ENCODE measurements at regions not wholly inside any gene's neighbourhood (a gene's known extent, or its start where the extent isn't known, plus 50 kb on each side); places are given as distances from the start of the nearest gene placed in this dataset.

DNA sequence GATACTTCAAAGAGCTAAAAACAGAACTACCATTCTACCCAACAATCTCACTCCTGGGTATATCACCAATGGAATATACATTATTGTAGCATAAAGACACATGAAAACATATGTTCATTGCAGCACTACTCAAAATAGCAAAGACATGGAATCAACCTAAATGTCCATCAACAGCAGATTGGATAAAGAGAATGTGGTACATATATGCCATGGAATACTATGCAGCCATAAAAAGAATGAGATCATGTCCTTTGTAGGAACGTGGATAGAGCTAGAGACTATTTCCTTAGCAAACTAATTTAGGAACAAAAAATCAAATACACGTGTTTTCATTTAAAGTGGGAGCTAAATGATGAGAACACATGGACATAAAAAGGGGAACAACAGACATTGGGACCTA is 247.9 kb upstream of the VLDLR start:
- H3K9me3 ChIP-seq (ENCODE audit: control insufficient read depth in 2 of 2, insufficient read depth in 1 of 2, low read length in 1 of 2) = no peaks in the 10 kb centered on the region
- H3K27me3 ChIP-seq (ENCODE audit: control insufficient read depth in 2 of 2, insufficient read depth in 1 of 2, low read length in 1 of 2) = no peaks in the 10 kb centered on the region
- H3K27ac ChIP-seq (ENCODE audit: low read depth in 1 of 2, low read length in 1 of 2) = no peak overlapping the region
- H3K4me3 ChIP-seq (ENCODE audit: low read length in 2 of 2) = no peak overlapping the region
- no peaks in the 10 kb centered on the region for H3K36me3 ChIP-seq (ENCODE audit: control insufficient read depth in 2 of 2, insufficient read depth in 2 of 2, low read length in 1 of 2)
- no peaks in the 10 kb centered on the region for H3K4me1 ChIP-seq (ENCODE audit: control insufficient read depth in 2 of 2, insufficient read depth in 2 of 2, low read length in 2 of 2)
- DNase-seq (ENCODE audit: low read depth in 6 of 9, low spot score in 9 of 9) = no peak
- WGBS = 93% methylated on average over 2 of the region's 2 CpGs

DNA sequence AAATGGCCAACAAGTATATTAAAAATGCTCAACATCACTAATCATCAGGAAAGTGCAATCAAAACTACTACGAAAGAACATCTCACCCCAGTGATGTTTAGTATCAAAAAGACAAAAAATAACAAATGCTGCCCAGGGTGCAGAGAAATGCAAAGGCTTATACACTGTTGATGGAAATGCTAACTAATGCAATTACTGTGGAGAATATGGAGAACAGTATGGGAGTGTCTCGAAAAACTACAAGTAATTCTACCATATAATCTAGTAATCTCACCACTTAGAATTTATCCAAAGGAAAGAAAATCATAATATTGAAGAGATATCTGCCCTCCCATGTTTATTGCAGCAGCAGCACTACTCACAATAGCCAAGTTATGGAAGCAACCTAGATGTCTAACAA is 246.5 kb upstream of the VLDLR start:
- no peak overlapping the region for H3K27ac ChIP-seq (ENCODE audit: low read depth in 1 of 2, low read length in 1 of 2)
- H3K36me3 ChIP-seq (ENCODE audit: control insufficient read depth in 2 of 2, insufficient read depth in 2 of 2, low read length in 1 of 2) = no peaks in the 10 kb centered on the region
- no peaks in the 10 kb centered on the region for H3K27me3 ChIP-seq (ENCODE audit: control insufficient read depth in 2 of 2, insufficient read depth in 1 of 2, low read length in 1 of 2)
- DNase-seq (ENCODE audit: low read depth in 6 of 9, low spot score in 9 of 9) = no peak
- H3K4me3 ChIP-seq (ENCODE audit: low read length in 2 of 2) = no peak overlapping the region
- H3K4me1 ChIP-seq (ENCODE audit: control insufficient read depth in 2 of 2, insufficient read depth in 2 of 2, low read length in 2 of 2) = no peaks in the 10 kb centered on the region
- WGBS = 89% methylated on average over 2 of the region's 2 CpGs
- H3K9me3 ChIP-seq (ENCODE audit: control insufficient read depth in 2 of 2, insufficient read depth in 1 of 2, low read length in 1 of 2) = no peaks in the 10 kb centered on the region

DNA sequence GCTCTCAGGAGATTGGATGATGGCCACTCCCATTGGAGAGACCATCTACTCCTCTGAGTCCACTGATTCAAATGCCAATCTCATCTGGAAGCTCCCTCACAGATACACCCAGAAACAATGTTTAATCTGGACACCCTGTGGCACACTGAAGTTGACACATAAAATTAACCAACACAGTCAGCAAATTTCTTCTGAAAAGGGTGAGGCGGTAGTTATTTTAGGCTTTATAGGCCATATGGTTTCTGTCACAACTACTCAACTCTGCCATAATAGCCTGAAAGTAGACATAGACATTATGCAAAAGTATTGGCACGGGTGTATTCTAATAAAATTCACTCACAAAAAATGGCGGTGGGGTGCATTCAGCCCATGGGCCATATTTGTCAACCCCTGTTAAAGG is 244.5 kb upstream of the VLDLR start:
- H3K36me3 ChIP-seq (ENCODE audit: control insufficient read depth in 2 of 2, insufficient read depth in 2 of 2, low read length in 1 of 2) = no peaks in the 10 kb centered on the region
- no peaks in the 10 kb centered on the region for H3K27me3 ChIP-seq (ENCODE audit: control insufficient read depth in 2 of 2, insufficient read depth in 1 of 2, low read length in 1 of 2)
- no peaks in the 10 kb centered on the region for H3K9me3 ChIP-seq (ENCODE audit: control insufficient read depth in 2 of 2, insufficient read depth in 1 of 2, low read length in 1 of 2)
- H3K4me3 ChIP-seq (ENCODE audit: low read length in 2 of 2) = no peak overlapping the region
- no peak for DNase-seq (ENCODE audit: low read depth in 6 of 9, low spot score in 9 of 9)
- no peak overlapping the region for H3K27ac ChIP-seq (ENCODE audit: low read depth in 1 of 2, low read length in 1 of 2)
- 98% methylated on average over 3 of the region's 3 CpGs for WGBS
- H3K4me1 ChIP-seq (ENCODE audit: control insufficient read depth in 2 of 2, insufficient read depth in 2 of 2, low read length in 2 of 2) = no peaks in the 10 kb centered on the region

DNA sequence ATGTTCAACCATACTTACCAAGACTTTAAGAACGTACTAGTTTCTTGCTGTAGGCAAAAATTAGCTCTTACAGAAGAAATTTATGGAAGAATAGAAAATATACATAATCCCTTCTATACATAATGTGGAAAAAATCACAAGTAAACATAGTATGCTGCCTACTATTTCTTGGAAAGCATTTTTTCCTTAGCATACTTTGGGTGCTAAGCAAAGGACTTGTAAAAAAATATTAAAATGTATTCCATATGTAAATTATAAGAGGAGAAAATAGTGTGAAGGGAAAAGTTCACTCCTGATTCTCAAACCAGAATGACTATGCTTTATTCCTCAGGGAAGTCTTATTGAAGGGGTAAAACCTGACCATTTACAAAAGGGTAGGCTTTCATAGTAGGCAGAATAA is 243.8 kb upstream of the VLDLR start:
- no peak for DNase-seq (ENCODE audit: low read depth in 6 of 9, low spot score in 9 of 9)
- 85% methylated on average over 1 of the region's 1 CpG for WGBS
- H3K36me3 ChIP-seq (ENCODE audit: control insufficient read depth in 2 of 2, insufficient read depth in 2 of 2, low read length in 1 of 2) = no peaks in the 10 kb centered on the region
- no peaks in the 10 kb centered on the region for H3K9me3 ChIP-seq (ENCODE audit: control insufficient read depth in 2 of 2, insufficient read depth in 1 of 2, low read length in 1 of 2)
- H3K27ac ChIP-seq (ENCODE audit: low read depth in 1 of 2, low read length in 1 of 2) = no peak overlapping the region
- H3K4me1 ChIP-seq (ENCODE audit: control insufficient read depth in 2 of 2, insufficient read depth in 2 of 2, low read length in 2 of 2) = no peaks in the 10 kb centered on the region
- H3K27me3 ChIP-seq (ENCODE audit: control insufficient read depth in 2 of 2, insufficient read depth in 1 of 2, low read length in 1 of 2) = no peaks in the 10 kb centered on the region
- no peak overlapping the region for H3K4me3 ChIP-seq (ENCODE audit: low read length in 2 of 2)

DNA sequence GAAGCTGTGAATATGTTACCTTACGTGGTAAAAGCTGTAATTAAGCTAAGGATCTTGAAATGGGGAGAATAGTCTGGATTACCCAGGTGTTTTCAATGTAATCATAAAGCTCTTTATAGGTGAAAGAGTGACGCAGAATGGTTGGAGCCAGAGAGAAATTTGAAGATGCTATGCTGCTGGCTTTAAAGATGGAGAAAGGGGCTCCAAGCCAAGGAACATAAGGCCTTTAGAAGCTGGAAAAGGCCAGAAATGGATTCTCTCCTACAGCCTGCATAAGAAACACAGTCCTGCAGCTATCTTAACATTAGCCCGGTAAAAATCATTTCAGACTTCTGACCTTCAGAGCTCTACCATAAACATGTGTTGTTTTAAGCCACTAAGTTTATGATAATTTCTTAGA is 243.3 kb upstream of the VLDLR start:
- DNase-seq (ENCODE audit: low read depth in 6 of 9, low spot score in 9 of 9) = no peak
- Histone ChIP-seq H3K27ac (ENCODE audit: low read depth in 1 of 2, low read length in 1 of 2) (no peak overlapping the region), H3K4me3 (ENCODE audit: low read length in 2 of 2) (no peak overlapping the region), H3K9me3 (ENCODE audit: control insufficient read depth in 2 of 2, insufficient read depth in 1 of 2, low read length in 1 of 2) (no peaks in the 10 kb centered on the region), H3K27me3 (ENCODE audit: control insufficient read depth in 2 of 2, insufficient read depth in 1 of 2, low read length in 1 of 2) (no peaks in the 10 kb centered on the region), H3K36me3 (ENCODE audit: control insufficient read depth in 2 of 2, insufficient read depth in 2 of 2, low read length in 1 of 2) (no peaks in the 10 kb centered on the region), H3K4me1 (ENCODE audit: control insufficient read depth in 2 of 2, insufficient read depth in 2 of 2, low read length in 2 of 2) (no peaks in the 10 kb centered on the region)
- WGBS = 93% methylated on average over 3 of the region's 3 CpGs

DNA sequence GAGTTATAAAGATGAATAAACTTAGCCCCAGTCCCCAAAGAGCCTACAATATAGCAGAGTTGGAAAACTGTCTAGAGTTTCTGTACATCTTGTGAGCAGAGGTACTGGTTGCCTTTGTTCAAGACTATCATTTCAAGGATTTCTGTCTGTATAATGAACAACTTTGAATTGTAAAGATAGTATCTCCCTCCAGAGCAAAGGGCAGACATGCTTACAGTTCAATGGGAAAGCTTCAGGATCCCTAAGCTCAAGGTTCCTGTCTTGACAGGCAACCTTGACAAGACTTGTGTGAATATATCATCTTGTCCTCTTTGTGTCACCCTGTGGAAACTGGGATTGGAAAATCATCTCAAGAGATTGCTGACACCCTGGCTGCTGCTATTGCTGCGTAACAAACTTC is 242.8 kb upstream of the VLDLR start:
- Histone ChIP-seq H3K4me3 (ENCODE audit: low read length in 2 of 2) (no peak overlapping the region), H3K27me3 (ENCODE audit: control insufficient read depth in 2 of 2, insufficient read depth in 1 of 2, low read length in 1 of 2) (no peaks in the 10 kb centered on the region), H3K9me3 (ENCODE audit: control insufficient read depth in 2 of 2, insufficient read depth in 1 of 2, low read length in 1 of 2) (no peaks in the 10 kb centered on the region), H3K36me3 (ENCODE audit: control insufficient read depth in 2 of 2, insufficient read depth in 2 of 2, low read length in 1 of 2) (no peaks in the 10 kb centered on the region), H3K27ac (ENCODE audit: low read depth in 1 of 2, low read length in 1 of 2) (no peak overlapping the region), H3K4me1 (ENCODE audit: control insufficient read depth in 2 of 2, insufficient read depth in 2 of 2, low read length in 2 of 2) (no peaks in the 10 kb centered on the region)
- WGBS = 82% methylated on average over 1 of the region's 1 CpG
- no peak for DNase-seq (ENCODE audit: low read depth in 6 of 9, low spot score in 9 of 9)

DNA sequence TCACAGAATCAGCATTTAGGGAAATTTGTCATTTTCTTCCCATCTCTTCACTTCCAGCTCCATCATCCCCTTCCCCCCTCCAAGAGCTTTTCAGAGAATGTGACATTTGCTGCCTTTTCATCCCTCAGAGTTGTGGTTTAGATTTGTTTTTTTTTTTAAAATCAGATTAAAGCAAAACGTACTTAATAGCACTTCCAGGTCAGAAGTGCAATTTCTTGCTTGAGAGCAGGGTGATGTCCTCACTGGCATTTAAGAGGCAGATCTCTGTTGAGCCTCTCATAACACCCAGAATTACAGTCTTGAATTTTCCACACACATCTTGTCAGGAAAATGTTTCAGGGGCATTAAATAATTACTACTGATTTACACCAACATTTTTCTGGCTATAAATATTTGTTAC is 236.8 kb upstream of the VLDLR start:
- Histone ChIP-seq H3K9me3 (ENCODE audit: control insufficient read depth in 2 of 2, insufficient read depth in 1 of 2, low read length in 1 of 2) (no peaks in the 10 kb centered on the region), H3K4me3 (ENCODE audit: low read length in 2 of 2) (no peak overlapping the region), H3K4me1 (ENCODE audit: control insufficient read depth in 2 of 2, insufficient read depth in 2 of 2, low read length in 2 of 2) (no peaks in the 10 kb centered on the region), H3K27me3 (ENCODE audit: control insufficient read depth in 2 of 2, insufficient read depth in 1 of 2, low read length in 1 of 2) (no peaks in the 10 kb centered on the region), H3K27ac (ENCODE audit: low read depth in 1 of 2, low read length in 1 of 2) (no peak overlapping the region), H3K36me3 (ENCODE audit: control insufficient read depth in 2 of 2, insufficient read depth in 2 of 2, low read length in 1 of 2) (no peaks in the 10 kb centered on the region)
- DNase-seq (ENCODE audit: low read depth in 6 of 9, low spot score in 9 of 9) = no peak
- 34% methylated on average over 1 of the region's 1 CpG for WGBS

DNA sequence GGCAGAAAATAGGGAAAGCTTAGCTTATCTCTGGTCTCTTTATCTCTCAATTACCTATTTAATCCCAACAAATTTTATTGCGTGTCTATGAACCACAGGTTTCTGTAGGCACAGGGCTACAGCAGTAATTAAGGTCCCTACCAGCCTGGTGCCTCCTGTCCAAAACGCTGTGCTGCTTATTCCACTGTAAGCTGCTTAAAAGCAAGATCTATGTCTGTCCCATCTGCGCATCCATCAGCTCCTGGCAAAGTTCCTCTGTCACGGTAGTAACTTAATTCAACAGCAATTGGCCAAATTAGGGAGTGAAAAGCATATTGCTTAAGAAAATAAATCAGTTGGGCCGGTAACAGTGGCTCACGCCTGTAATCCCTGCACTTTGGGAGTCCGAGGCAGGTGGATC is 235.8 kb upstream of the VLDLR start:
- DNase-seq (ENCODE audit: low read depth in 6 of 9, low spot score in 9 of 9) = no peak
- Histone ChIP-seq H3K36me3 (ENCODE audit: control insufficient read depth in 2 of 2, insufficient read depth in 2 of 2, low read length in 1 of 2) (no peaks in the 10 kb centered on the region), H3K4me3 (ENCODE audit: low read length in 2 of 2) (no peak overlapping the region), H3K27me3 (ENCODE audit: control insufficient read depth in 2 of 2, insufficient read depth in 1 of 2, low read length in 1 of 2) (no peaks in the 10 kb centered on the region), H3K4me1 (ENCODE audit: control insufficient read depth in 2 of 2, insufficient read depth in 2 of 2, low read length in 2 of 2) (no peaks in the 10 kb centered on the region), H3K9me3 (ENCODE audit: control insufficient read depth in 2 of 2, insufficient read depth in 1 of 2, low read length in 1 of 2) (no peaks in the 10 kb centered on the region), H3K27ac (ENCODE audit: low read depth in 1 of 2, low read length in 1 of 2) (no peak overlapping the region)
- WGBS = 87% methylated on average over 7 of the region's 7 CpGs

DNA sequence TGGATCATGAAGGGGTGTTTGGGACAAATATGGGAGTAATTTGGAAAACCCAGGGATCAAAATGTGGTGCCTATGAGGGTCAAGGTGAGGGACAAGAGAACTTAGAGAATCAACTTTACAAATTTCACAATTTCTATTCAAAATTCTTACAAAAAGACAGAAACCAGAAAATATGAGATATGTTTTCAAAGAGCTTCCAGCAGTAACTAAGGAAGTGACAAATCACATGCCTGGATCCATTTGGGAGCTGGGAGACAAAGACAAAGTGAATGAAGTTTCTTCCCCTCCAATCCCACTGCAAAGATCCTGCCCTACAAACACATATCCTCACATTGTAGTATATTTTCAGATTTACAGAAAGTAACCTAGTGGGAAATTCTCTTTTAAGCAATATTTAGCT is 235.0 kb upstream of the VLDLR start:
- H3K27ac ChIP-seq (ENCODE audit: low read depth in 1 of 2, low read length in 1 of 2) = no peak overlapping the region
- H3K36me3 ChIP-seq (ENCODE audit: control insufficient read depth in 2 of 2, insufficient read depth in 2 of 2, low read length in 1 of 2) = no peaks in the 10 kb centered on the region
- no peak for DNase-seq (ENCODE audit: low read depth in 6 of 9, low spot score in 9 of 9)
- H3K4me3 ChIP-seq (ENCODE audit: low read length in 2 of 2) = no peak overlapping the region
- no peaks in the 10 kb centered on the region for H3K4me1 ChIP-seq (ENCODE audit: control insufficient read depth in 2 of 2, insufficient read depth in 2 of 2, low read length in 2 of 2)
- H3K9me3 ChIP-seq (ENCODE audit: control insufficient read depth in 2 of 2, insufficient read depth in 1 of 2, low read length in 1 of 2) = no peaks in the 10 kb centered on the region
- H3K27me3 ChIP-seq (ENCODE audit: control insufficient read depth in 2 of 2, insufficient read depth in 1 of 2, low read length in 1 of 2) = no peaks in the 10 kb centered on the region

DNA sequence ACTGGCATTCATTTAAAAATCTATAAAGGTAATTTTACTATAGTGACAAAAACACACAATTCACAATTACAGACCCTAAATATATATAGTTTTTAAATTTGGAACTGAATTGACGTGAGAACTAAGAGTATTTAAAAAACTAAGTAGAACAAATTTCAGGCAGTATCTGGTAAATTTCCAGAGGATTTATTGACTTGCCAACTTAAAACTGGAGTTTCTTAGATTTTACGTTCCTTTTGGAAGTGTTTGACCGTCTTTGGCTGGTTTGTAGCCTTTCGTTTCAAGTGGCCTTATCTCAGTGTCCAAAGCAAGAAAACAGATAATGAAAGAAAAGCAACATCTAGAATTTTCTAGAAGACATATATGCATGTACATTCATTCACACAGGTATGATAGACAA is 234.4 kb upstream of the VLDLR start:
- Histone ChIP-seq H3K4me1 (ENCODE audit: control insufficient read depth in 2 of 2, insufficient read depth in 2 of 2, low read length in 2 of 2) (no peaks in the 10 kb centered on the region), H3K4me3 (ENCODE audit: low read length in 2 of 2) (no peak overlapping the region), H3K36me3 (ENCODE audit: control insufficient read depth in 2 of 2, insufficient read depth in 2 of 2, low read length in 1 of 2) (no peaks in the 10 kb centered on the region), H3K9me3 (ENCODE audit: control insufficient read depth in 2 of 2, insufficient read depth in 1 of 2, low read length in 1 of 2) (no peaks in the 10 kb centered on the region), H3K27me3 (ENCODE audit: control insufficient read depth in 2 of 2, insufficient read depth in 1 of 2, low read length in 1 of 2) (no peaks in the 10 kb centered on the region), H3K27ac (ENCODE audit: low read depth in 1 of 2, low read length in 1 of 2) (no peak overlapping the region)
- WGBS = 97% methylated on average over 4 of the region's 4 CpGs
- no peak for DNase-seq (ENCODE audit: low read depth in 6 of 9, low spot score in 9 of 9)
